ENCODE measurements at regions not wholly inside any gene's neighbourhood (a gene's known extent, or its start where the extent isn't known, plus 50 kb on each side); places are given as distances from the start of the nearest gene placed in this dataset.

GRCh38 chr11:44468345-44468988, 97.0 kb upstream of the CD82 start:
- no peak for TF ChIP-seq CTCF (IDR thresholded peaks at IDR 0.05; ENCODE audit: insufficient read depth, low read depth, low read length)
- no peak for TF ChIP-seq EZH2 (IDR thresholded peaks at IDR 0.05; ENCODE audit: insufficient read depth, low read length)

All from astrocyte (in vitro differentiated cells and primary cell).